ENCODE measurements at regions not wholly inside any gene's neighbourhood (a gene's known extent, or its start where the extent isn't known, plus 50 kb on each side); places are given as distances from the start of the nearest gene placed in this dataset.
A peak's percentile ranks its signal among the peaks of the same experiment; 100 is the strongest.

- no peak for DNase-seq
Observed at GRCh38 chr10:106457522-106457921, 707.0 kb downstream of the SORCS1 start.

GRCh38 chr10:106454233-106454632 is 710.3 kb downstream of the SORCS1 start:
- DNase-seq: no peak

GRCh38 chr10:106450966-106451365 is 713.5 kb downstream of the SORCS1 start:
- no peak for DNase-seq

- no peak for DNase-seq
Observed at GRCh38 chr10:106446920-106447319, 717.6 kb downstream of the SORCS1 start.

GRCh38 chr10:106442223-106442622 is 722.3 kb downstream of the SORCS1 start:
- no peak for DNase-seq

- DNase-seq: no peak
Observed at GRCh38 chr10:106440767-106441166, 723.7 kb downstream of the SORCS1 start.

- no peak for DNase-seq
Observed at GRCh38 chr10:106440355-106440754, 724.2 kb downstream of the SORCS1 start.

- DNase-seq: no peak
Observed at GRCh38 chr10:106439366-106439765, 725.1 kb downstream of the SORCS1 start.

GRCh38 chr10:106438386-106438785 is 726.1 kb downstream of the SORCS1 start:
- DNase-seq: no peak

GRCh38 chr10:106436123-106436715 is 728.3 kb downstream of the SORCS1 start:
- DNase-seq: peak; percentile 22

- no peak for DNase-seq
Observed at GRCh38 chr10:106435081-106435480, 729.4 kb downstream of the SORCS1 start.

GRCh38 chr10:106424981-106425380 is 739.5 kb downstream of the SORCS1 start:
- DNase-seq: no peak

GRCh38 chr10:106424054-106424453 is 740.5 kb downstream of the SORCS1 start:
- no peak for DNase-seq

GRCh38 chr10:106410331-106410730 is 754.2 kb downstream of the SORCS1 start:
- no peak for DNase-seq

- DNase-seq: no peak
Observed at GRCh38 chr10:106405141-106405540, 759.4 kb downstream of the SORCS1 start.

- peak; percentile 37 for DNase-seq
Observed at GRCh38 chr10:106402458-106402857, 762.0 kb downstream of the SORCS1 start.

- no peak for DNase-seq
Observed at GRCh38 chr10:106401967-106402366, 762.5 kb downstream of the SORCS1 start.

GRCh38 chr10:106401161-106401560 is 763.3 kb downstream of the SORCS1 start:
- no peak for DNase-seq

- no peak for DNase-seq
Observed at GRCh38 chr10:106399112-106399511, 765.4 kb downstream of the SORCS1 start.

- no peak for DNase-seq
Observed at GRCh38 chr10:106396192-106396591, 768.3 kb downstream of the SORCS1 start.

- no peak for DNase-seq
Observed at GRCh38 chr10:106395041-106395749, 769.3 kb downstream of the SORCS1 start.

GRCh38 chr10:106392778-106393177 is 771.7 kb downstream of the SORCS1 start:
- peak; percentile 42 for DNase-seq

GRCh38 chr10:106387063-106387462 is 777.4 kb downstream of the SORCS1 start:
- DNase-seq: no peak

- no peak for DNase-seq
Observed at GRCh38 chr10:106384496-106384895, 780.0 kb downstream of the SORCS1 start.

GRCh38 chr10:106380706-106381105 is 783.8 kb downstream of the SORCS1 start:
- no peak for DNase-seq

Data from right hindlimb (tissue), 1 donor.